AG10803 (cell line): ENCODE measurements at regions not wholly inside any gene's neighbourhood (a gene's known extent, or its start where the extent isn't known, plus 50 kb on each side); places are given as distances from the start of the nearest gene placed in this dataset.

ENCODE experiments used
- DNase-seq: peaks from one replicate; pipeline ENCODE4 v3.0.0; 2010; ENCODE audit warnings: low read depth
- H3K4me3 ChIP-seq: 2 replicates; pipeline ENCODE4 v1.5.1; 2011; ENCODE audit warnings: mild to moderate bottlenecking, low read length, control low read depth
- TF ChIP-seq, protein P1 (sequence below): conservative IDR thresholded peaks from 2 replicates; pipeline ENCODE4 v1.5.1; 2011; ENCODE audit warnings: mild to moderate bottlenecking, low read length, control low read depth, inconsistent platforms

DNA sequence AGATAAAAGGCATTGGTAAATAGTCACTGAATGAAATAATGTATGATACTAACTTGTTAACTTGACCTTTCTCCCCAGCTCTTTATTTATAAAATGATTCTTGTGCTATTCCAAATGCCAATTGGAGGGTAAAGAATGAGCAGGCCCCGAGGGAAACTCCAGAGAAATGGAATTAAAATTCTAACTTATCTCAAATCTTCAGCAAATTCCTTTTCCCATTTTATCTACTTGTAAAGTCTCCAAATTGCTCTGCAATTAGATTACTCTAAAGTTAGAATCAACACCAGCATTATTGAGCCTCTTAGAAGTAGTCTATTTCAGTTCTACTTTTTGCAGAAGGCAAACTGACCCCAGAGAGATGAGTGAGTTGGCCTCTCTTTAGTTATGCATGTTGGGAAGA is 165.9 kb upstream of the PREP start:
- no peak for DNase-seq

GRCh38 chr6:105568142-105568541 is 165.3 kb upstream of the PREP start:
- no peak overlapping the region for H3K4me3 ChIP-seq
- no peak for DNase-seq
- TF ChIP-seq, protein P1, sequence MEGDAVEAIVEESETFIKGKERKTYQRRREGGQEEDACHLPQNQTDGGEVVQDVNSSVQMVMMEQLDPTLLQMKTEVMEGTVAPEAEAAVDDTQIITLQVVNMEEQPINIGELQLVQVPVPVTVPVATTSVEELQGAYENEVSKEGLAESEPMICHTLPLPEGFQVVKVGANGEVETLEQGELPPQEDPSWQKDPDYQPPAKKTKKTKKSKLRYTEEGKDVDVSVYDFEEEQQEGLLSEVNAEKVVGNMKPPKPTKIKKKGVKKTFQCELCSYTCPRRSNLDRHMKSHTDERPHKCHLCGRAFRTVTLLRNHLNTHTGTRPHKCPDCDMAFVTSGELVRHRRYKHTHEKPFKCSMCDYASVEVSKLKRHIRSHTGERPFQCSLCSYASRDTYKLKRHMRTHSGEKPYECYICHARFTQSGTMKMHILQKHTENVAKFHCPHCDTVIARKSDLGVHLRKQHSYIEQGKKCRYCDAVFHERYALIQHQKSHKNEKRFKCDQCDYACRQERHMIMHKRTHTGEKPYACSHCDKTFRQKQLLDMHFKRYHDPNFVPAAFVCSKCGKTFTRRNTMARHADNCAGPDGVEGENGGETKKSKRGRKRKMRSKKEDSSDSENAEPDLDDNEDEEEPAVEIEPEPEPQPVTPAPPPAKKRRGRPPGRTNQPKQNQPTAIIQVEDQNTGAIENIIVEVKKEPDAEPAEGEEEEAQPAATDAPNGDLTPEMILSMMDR = no peak

More for the DNA sequence above, 165.9 kb upstream of the PREP start:
- TF ChIP-seq, protein P1 = no peak
- H3K4me3 ChIP-seq = no peak overlapping the region

DNA sequence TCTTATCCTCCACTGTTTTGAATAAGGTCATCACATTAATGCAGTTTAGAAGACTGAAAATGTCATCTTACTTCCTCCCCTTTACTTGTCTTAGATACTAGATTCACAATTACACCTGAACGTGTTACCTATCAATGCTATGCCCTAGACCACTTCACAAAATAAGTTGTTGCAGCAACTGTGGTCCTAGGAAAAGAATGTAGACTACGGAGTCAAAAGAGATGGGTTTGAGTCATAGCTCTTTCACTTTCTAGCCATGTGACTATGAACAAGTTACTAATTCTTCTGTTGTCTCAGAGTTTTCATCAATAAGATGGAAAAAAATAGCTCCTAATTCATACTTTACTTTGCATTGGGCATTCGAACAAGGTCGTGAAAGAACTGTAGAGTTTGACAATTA is 164.3 kb upstream of the PREP start:
- no peak overlapping the region for H3K4me3 ChIP-seq
- TF ChIP-seq, protein P1 = no peak
- no peak for DNase-seq

DNA sequence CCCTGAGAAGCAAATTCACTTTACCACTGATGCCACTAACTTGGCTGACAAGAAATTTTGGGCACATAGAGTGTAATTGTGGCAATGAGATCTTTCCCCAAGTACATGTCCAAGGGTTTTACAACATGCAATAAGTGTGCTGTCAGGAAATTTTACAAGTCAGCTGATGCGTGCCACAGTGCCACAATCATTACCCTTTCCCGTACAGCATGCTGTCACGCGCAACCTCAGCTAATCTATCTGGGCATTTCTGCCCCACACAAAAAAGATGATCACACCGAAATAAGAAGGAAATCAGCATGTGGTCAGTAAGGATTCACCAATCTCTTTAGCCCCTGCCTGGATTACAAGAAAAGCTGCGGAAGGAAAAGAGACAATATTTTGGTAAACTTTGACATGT is 163.6 kb upstream of the PREP start:
- no peak for DNase-seq
- TF ChIP-seq, protein P1 = no peak

GRCh38 chr6:105564121-105564902 is 161.4 kb upstream of the PREP start:
- no peak for DNase-seq
- H3K4me3 ChIP-seq = no peak overlapping the region
- TF ChIP-seq, protein P1 = no peak

More for the DNA sequence above, 163.6 kb upstream of the PREP start:
- no peak overlapping the region for H3K4me3 ChIP-seq

DNA sequence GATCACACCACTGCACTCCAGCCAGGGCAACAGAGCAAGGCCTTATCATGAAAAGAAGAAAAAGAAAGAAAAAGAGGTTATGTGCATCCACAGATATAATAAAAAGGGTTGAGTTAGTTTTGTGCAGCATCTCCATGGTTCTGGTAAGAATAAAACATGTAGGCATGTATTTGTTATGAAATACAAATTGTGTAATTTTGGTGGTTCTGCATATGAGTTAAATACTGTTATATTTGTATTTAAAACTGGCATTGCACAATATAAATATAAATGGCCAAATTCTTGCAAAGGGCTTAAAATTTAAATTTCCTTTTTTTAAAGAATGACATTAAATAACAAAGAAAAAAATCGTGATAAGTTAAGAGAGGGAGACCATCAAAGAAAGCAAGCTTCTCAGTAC is 159.1 kb upstream of the PREP start:
- no peak overlapping the region for H3K4me3 ChIP-seq
- TF ChIP-seq, protein P1 = no peak
- DNase-seq = peak; percentile 12

GRCh38 chr6:105561486-105561885 is 158.6 kb upstream of the PREP start:
- TF ChIP-seq, protein P1 = no peak
- no peak for DNase-seq
- no peak overlapping the region for H3K4me3 ChIP-seq
